HG03457 (cell line): ENCODE measurements at regions not wholly inside any gene's neighbourhood (a gene's known extent, or its start where the extent isn't known, plus 50 kb on each side); places are given as distances from the start of the nearest gene placed in this dataset.

Experiments
- ATAC-seq: cut with Tn5 transposase; IDR thresholded peaks from one replicate; pipeline ENCODE4 v1.9.1; 2021; ENCODE audit warnings: moderate number of reproducible peaks; ENCODE audit not compliant: unreplicated experiment

DNA sequence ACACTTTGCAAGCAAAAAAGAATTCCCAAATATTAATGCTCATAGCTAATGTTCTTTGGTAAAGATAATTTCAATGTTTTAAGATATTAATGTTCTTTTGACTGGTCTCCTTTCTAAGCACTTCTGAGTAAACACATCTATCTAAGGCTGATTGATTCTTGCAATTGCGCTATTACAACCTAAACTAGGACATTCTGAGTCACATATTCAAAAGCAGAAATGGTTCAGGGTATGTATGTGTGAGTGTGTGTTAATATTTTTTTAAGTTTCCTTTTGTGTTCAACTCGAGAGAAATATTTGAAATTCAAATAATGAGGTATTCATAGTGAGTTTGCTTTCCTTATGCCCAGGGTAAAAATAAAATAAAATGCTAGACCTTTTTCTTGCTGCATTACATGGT, 203.6 kb upstream of the GRIK3 start:
- ATAC-seq, result no peak

DNA sequence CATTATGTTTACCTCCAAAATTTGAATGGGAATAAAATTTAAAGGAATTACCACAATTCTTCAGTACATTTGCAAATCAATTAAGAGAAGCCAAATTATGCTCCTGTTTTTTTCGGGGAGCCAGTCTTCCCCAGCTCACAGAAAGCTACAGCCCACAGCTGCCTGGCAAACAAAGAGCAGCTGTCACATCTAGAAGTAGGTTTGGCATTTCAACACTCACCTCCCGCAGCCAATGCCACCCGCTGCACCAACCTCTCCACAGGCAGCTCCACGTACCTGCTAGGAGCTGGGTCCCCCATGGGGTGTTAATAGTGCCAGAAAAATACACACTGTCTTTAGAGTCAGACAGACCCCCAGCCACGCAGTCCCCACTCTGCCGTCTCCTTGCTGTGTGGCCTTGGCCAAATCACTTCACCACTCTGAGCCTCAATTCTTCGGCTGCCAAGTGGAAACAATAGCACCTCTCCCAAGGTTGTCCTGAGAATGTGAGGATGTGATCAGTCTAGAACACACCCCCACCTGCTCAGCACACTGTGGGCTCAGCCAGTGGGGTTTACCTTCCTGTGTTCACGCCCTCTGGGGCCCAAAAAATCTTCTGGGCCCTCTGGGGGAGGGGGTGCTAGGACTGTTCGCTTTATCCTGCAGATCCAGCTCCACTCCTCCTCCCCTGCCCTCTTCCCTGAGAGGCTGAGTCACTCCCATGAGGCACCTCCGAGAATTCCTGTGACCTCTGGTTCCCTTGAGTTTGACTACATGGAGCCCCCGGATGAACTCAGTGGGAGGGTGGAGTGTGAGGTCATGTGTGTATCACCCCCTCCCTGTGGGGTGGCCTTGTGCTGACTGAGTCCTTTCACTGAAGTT, 204.3 kb upstream of the GRIK3 start:
- no peak for ATAC-seq

GRCh38 chr1:37239225-37239740, 205.0 kb upstream of the GRIK3 start:
- no peak for ATAC-seq

DNA sequence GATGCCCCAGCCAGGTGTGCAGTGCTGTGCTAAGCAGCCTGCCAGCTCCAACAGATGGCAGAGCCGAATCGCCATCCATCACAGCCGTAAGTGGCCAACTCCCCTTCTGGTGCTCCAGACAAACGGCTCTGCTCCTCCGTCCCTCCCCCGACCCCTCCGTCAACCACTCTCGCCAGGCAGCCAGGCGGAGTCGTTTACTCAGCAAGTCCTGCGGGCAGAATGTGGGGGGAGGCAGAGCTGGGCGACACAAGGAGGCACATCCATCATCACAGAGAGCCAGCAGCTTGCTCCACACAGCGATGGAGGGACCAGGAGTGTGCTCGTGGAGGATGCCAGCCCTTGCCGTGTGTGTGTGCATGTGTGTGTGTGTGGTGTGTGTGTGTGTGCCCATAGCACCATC, 206.6 kb upstream of the GRIK3 start:
- ATAC-seq, result no peak

- no peak for ATAC-seq
Observed at GRCh38 chr1:37242501-37242900, 208.2 kb upstream of the GRIK3 start.

GRCh38 chr1:37243368-37244082, 209.2 kb upstream of the GRIK3 start:
- ATAC-seq, result no peak

DNA sequence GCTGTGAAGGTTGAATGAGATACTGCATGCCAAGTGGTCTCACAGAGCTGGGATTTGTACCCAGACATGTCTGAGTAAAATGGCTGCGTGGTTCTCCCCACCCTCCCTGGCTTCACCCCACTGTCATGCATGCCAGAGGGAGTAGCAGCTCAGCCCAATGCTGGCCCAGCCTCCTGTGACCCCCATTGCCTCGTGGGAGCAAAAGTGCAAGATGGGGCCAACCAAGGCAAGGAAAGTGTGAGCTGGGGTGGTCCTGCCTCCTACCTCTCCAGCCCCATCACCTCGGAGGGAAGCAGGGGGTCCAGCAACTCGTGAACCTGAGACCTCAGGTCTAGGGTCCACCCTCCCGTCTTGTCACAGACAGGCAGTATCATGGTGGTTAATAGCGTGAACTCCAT, 209.8 kb upstream of the GRIK3 start:
- no peak for ATAC-seq

DNA sequence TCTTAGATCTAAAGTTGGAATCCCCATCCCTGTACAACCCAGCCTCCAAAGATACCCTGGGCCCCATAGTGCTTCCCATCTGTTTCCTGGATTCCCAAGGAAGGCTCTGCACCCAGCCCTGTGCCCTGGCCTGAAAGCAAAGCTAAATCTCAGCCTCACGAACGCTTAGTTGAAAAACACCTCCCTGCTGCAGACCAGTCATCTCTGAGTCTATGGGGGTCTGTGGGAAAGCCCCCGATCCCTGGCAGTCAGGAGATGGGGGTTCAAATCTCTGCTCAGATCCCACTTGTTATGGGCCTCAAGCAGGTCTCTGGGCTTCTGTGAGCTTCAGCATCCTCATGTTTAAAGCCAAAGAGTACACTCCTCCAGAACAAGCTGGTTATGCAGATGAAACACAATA, 210.5 kb upstream of the GRIK3 start:
- ATAC-seq, result no peak

- ATAC-seq, result no peak
Observed at GRCh38 chr1:37246631-37247030, 212.3 kb upstream of the GRIK3 start.

GRCh38 chr1:37250371-37250770, 216.1 kb upstream of the GRIK3 start:
- no peak for ATAC-seq

- no peak for ATAC-seq
Observed at GRCh38 chr1:37255136-37255795, 219.1 kb upstream of the ZC3H12A start.

DNA sequence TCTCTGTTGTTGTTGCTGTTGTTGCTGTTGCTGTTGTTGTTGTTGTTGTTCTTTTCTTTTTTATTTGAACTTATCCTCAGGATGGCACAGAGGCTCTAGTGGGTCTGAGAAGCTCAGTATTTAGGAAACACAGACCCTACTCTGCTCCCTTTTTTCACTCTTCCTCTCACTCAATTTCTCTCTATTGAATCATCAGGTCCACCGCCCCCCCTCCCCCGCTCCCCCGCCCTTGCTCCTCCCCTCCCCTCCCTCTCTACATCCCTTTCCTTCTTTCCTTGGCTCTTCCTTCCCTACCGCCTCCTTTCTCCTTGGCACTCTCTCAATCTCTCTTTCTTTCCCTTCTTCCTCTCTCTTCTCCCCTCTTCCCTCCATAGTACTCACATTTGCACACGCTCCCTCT, 218.5 kb upstream of the ZC3H12A start:
- no peak for ATAC-seq

- ATAC-seq, result no peak
Observed at GRCh38 chr1:37257646-37258045, 216.7 kb upstream of the ZC3H12A start.

DNA sequence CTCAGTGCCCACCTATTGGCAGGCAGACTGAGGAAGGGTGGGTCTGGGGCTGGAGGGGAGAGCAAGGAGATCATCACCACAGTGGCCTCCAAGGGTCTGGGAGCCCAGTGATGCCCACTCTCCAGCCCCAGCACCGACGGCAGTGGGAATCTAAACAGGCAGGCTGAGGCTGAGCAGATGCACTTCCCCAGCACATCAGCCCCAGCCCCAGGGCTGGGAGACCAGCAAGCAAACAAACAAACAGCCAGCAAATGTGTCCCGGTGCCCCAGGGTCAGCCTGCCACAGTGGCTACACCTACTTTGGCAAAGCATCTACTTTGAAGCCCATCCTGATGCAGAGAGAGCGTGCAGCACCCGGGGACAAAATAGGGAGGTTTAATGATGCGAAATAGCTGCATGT, 216.3 kb upstream of the ZC3H12A start:
- no peak for ATAC-seq

DNA sequence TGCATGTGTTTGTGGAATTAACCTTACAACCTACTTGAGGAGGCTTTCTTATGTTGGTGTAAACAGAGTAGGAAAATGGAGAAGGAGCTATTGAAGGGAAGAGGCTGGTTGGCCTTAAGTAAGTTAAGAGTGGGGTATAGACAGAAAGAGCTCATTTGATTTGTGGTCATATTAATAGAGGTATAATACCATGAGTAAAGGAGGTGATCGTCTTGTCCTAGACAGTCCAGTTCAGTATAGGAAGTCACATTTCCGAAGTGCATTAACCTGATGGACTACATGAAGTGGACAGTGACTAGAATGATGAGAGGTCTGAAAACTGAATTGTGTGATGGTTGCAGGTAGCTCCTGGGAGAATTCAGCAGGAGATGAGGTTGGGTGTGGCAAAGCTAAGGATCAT, 215.4 kb upstream of the ZC3H12A start:
- no peak for ATAC-seq

GRCh38 chr1:37261129-37261528, 213.3 kb upstream of the ZC3H12A start:
- no peak for ATAC-seq

DNA sequence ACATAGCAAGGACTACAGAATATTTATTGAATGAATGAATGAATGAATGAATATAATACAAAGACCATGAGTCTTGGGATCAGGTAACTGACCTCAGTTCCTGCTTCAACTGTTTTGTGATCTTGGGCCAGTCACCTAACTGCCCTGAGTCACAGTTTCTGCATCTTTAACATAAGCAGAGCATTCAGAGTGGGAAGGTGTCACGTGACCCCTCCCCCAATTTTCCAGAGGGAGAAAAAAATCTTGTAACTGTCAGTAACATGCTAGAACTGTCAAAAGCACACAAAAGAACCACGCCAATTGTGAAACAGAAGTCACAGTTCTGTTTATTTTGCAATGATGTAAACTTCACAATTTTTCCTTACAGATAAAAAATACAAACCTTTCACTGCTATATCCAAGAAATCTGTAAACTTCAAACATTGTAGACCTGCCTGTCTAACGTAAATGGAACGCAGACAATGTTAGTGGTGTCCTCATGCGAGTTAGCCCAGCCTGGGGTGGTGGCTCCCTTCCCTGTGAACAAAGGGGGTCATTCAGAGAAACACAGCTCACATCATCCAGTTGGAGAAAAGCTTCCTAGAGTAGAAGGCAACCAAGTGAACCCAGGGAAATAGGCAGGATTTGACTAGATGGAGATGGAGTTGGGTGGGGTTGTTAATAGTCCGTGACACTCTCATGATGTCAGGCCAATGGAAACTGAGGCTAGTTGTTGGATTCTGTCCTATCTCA, 211.8 kb upstream of the ZC3H12A start:
- no peak for ATAC-seq

DNA sequence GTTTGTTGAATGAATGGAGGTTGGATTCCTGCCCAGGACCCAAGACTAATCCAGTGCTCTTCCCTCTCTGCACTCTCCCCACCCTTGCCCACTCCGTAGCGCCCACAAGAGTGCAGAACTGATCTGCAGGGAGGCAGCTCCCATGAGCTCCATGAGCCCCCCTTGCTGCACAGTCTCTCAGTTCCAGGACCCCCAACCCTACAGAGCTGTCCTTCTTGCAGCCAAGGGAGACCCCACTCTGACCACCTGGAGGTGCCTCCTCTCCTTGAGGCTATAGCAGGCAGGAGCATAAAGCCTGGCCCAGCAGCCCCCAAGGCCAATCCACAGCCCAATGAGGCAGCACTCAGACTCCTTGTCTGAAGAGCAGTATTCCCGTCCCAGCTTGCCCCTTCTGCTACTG, 209.2 kb upstream of the ZC3H12A start:
- no peak for ATAC-seq

DNA sequence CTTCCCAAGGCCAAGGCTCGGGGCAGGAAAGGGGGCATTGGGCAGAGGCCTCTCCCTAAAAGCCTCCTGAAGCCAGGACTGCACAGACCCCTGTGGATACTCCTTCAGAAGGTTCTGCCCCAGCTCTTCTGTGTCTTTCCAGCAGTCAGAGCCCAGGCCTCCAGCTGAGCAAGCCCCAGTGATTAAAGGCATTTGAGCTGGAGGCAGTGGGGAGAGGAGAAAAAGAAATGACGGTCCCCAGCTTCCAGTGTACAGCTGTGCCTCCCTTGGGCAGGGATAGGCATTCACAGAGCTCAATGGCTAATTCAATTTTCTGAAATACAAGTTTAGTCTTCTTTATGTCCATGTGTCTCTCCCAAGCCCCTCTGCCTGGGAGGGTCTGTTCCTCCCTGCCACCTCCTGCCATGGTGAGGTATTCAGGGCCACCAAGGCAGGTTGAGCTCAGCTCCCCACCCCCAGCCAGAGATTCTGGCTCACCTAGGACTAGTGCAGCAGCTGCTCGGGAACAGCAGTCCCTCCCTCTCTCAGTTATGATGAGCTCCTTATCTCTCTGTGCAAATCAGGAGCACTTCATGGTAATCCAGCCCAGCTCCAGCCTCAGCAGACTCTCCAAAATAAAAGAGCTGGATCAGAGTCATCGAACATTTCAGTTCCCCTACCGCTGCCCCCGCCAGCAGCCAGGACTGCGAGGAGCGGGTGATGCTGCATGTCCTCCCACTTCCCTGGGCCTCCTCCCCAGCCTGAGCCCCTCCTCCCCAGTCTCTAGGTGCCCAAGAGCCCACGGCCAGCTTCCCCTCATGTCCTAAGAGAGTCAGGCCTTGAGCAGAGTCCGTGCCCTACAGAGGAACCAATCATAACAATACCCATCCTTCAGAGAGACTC, 208.4 kb upstream of the ZC3H12A start:
- no peak for ATAC-seq
